CD14-positive monocyte (primary cell): ENCODE measurements at regions not wholly inside any gene's neighbourhood (a gene's known extent, or its start where the extent isn't known, plus 50 kb on each side); places are given as distances from the start of the nearest gene placed in this dataset.

ENCODE experiments used
- DNase-seq, 3 donors: peaks; one replicate each; pipeline ENCODE4 v3.0.0-alpha.2; 2011 to 2022
- H2AFZ ChIP-seq: 2 replicates; pipeline ENCODE4 v1.6.0; 2012; ENCODE audit warnings: mild to moderate bottlenecking, low read depth, low read length, inconsistent platforms; ENCODE audit not compliant: insufficient read depth, poor library complexity, severe bottlenecking
- H3K27ac ChIP-seq, 2 donors: 1 replicate in 1 of 2; 2 replicates in 1 of 2; pipeline ENCODE4 v1.5.1; 2012 to 2013; ENCODE audit warnings: low read length in 2 of 2, control low read depth in 1 of 2, inconsistent platforms in 1 of 2, low read depth in 1 of 2, mild to moderate bottlenecking in 1 of 2
- H3K27me3 ChIP-seq, 2 donors: one replicate each; pipeline versions ENCODE4 v1.6.0 to v1.6.1; 2011 to 2013; ENCODE audit warnings: low read length in 2 of 2; ENCODE audit not compliant: control insufficient read depth in 2 of 2, insufficient read depth in 2 of 2
- H3K36me3 ChIP-seq, 2 donors: replicated peaks in 1 of 2; 1 replicate in 1 of 2; 2 replicates in 1 of 2; pipeline versions ENCODE4 v1.5.1 to v1.6.1; 2012 to 2013; ENCODE audit warnings: low read length in 2 of 2, control low read depth in 1 of 2, inconsistent platforms in 1 of 2, mild to moderate bottlenecking in 1 of 2; ENCODE audit not compliant: insufficient read depth in 2 of 2, control insufficient read depth in 1 of 2
- H3K4me1 ChIP-seq, 2 donors: 1 replicate in 1 of 2; 2 replicates in 1 of 2; pipeline versions ENCODE4 v1.5.1 to v1.6.1; 2012 to 2013; ENCODE audit warnings: low read length in 2 of 2, control low read depth in 1 of 2, inconsistent platforms in 1 of 2, mild to moderate bottlenecking in 1 of 2, moderate library complexity in 1 of 2; ENCODE audit not compliant: insufficient read depth in 2 of 2, control insufficient read depth in 1 of 2
- H3K4me2 ChIP-seq: replicated peaks from 2 replicates; pipeline ENCODE3; 2012; ENCODE audit warnings: low read length, moderate library complexity, mild to moderate bottlenecking; ENCODE audit not compliant: poor library complexity, severe bottlenecking; ENCODE audit errors: extremely low read depth
- H3K4me3 ChIP-seq, 3 experiments: fragments of 200-600 bp in 1 of 3; sonication (generic) in 1 of 3; replicated peaks in 1 of 3; 1 replicate in 2 of 3; 2 replicates in 1 of 3; pipeline ENCODE4 v1.5.1; 2011 to 2013; ENCODE audit warnings: low read length in 3 of 3, mild to moderate bottlenecking in 3 of 3, control low read depth in 2 of 3, low read depth in 2 of 3, inconsistent platforms in 1 of 3, moderate library complexity in 1 of 3
- H3K79me2 ChIP-seq: 2 replicates; pipeline ENCODE4 v1.6.0; 2012; ENCODE audit warnings: mild to moderate bottlenecking, control low read depth, inconsistent platforms, low read length, moderate library complexity; ENCODE audit not compliant: insufficient read depth
- H3K9ac ChIP-seq: 2 replicates; pipeline ENCODE4 v1.6.0; 2017; ENCODE audit warnings: low read length, mild to moderate bottlenecking; ENCODE audit not compliant: insufficient read depth, poor library complexity, severe bottlenecking
- H3K9me3 ChIP-seq, 2 donors: replicated peaks in 1 of 2; 1 replicate in 1 of 2; 2 replicates in 1 of 2; pipeline versions ENCODE4 v1.5.1 to v1.6.1; 2012 to 2013; ENCODE audit warnings: low read length in 2 of 2, control low read depth in 1 of 2; ENCODE audit not compliant: control insufficient read depth in 1 of 2, insufficient read depth in 1 of 2
- H4K20me1 ChIP-seq: 2 replicates; pipeline ENCODE4 v1.6.0; 2012; ENCODE audit warnings: mild to moderate bottlenecking, low read length, control low read depth, moderate library complexity; ENCODE audit not compliant: insufficient read depth
- H3K27ac Mint-ChIP-seq, 7 donors: one replicate each; pipeline ENCODE4 v1.8.0; 2020; ENCODE audit warnings: mild to moderate bottlenecking in 7 of 7, mixed read lengths in 7 of 7, moderate library complexity in 6 of 7, inconsistent platforms in 2 of 7
- H3K27me3 Mint-ChIP-seq, 3 donors: one replicate each; pipeline ENCODE4 v1.8.0; 2021 to 2022; ENCODE audit warnings: low read depth in 3 of 3, mild to moderate bottlenecking in 3 of 3, mixed read lengths in 3 of 3, moderate library complexity in 3 of 3, inconsistent platforms in 1 of 3
- H3K36me3 Mint-ChIP-seq, 2 donors: one replicate each; pipeline ENCODE4 v1.8.0; 2020; ENCODE audit warnings: mixed read lengths in 2 of 2, inconsistent platforms in 1 of 2, mild to moderate bottlenecking in 1 of 2
- H3K4me1 Mint-ChIP-seq: one replicate; pipeline ENCODE4 v1.8.0; 2020; ENCODE audit warnings: mild to moderate bottlenecking, mixed read lengths
- H3K4me3 Mint-ChIP-seq, 2 donors: one replicate each; pipeline ENCODE4 v1.8.0; 2020; ENCODE audit warnings: mild to moderate bottlenecking in 2 of 2, mixed read lengths in 2 of 2, moderate library complexity in 1 of 2
- H3K9me3 Mint-ChIP-seq, 7 donors: one replicate each; pipeline ENCODE4 v1.8.0; 2020 to 2022; ENCODE audit warnings: mixed read lengths in 7 of 7, mild to moderate bottlenecking in 6 of 7, moderate library complexity in 6 of 7, inconsistent platforms in 2 of 7
- WGBS: methylation state at CpG from one replicate; pipeline ENCODE4 v1.1.5; 2013; ENCODE audit warnings: missing lambda C conversion rate; ENCODE audit not compliant: insufficient coverage; 5-methylcytosine and 5-hydroxymethylcytosine counted together
- intact Hi-C, 2 donors: fragments of 100-400 bp; cut with micrococcal nuclease; formaldehyde crosslinking; loops; one replicate each; pipeline versions ENCODE4 v1.15.0 to v1.15.1; 2023
- TF ChIP-seq, protein P1 (sequence below): fragments of 200-600 bp; IDR thresholded peaks from one replicate; pipeline ENCODE4 v1.8.0; 2022; ENCODE audit warnings: antibody characterized with exemption, mild to moderate bottlenecking

DNA sequence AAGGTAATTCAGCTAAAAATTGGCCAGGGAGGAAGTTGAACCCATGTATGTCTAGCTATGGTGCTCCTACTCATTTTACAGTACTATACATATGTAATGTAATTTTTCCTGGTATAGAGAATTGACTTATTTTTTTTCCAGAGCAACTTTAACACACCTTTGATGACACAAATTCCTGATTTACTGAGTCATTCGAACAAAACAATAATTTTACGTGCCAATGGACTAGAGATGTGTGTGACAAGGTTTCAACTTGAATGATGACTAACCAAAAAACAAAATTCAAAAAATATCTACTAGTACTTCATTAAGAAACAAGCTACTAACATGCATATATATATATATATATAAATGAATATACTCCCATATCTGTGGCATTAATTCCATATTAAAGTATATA lies 180.5 kb downstream of the KITLG start:
- no peak overlapping the region for H2AFZ ChIP-seq
- peaks cover 0 to 8% (median 0%) of the 10 kb centered on the region in 7 donors for H3K9me3 Mint-ChIP-seq
- no peaks in the 10 kb centered on the region for H3K9me3 ChIP-seq
- H3K4me2 ChIP-seq: no peak overlapping the region
- intact Hi-C loops: no loop called here
- H4K20me1 ChIP-seq: no peaks in the 10 kb centered on the region
- TF ChIP-seq, protein P1, sequence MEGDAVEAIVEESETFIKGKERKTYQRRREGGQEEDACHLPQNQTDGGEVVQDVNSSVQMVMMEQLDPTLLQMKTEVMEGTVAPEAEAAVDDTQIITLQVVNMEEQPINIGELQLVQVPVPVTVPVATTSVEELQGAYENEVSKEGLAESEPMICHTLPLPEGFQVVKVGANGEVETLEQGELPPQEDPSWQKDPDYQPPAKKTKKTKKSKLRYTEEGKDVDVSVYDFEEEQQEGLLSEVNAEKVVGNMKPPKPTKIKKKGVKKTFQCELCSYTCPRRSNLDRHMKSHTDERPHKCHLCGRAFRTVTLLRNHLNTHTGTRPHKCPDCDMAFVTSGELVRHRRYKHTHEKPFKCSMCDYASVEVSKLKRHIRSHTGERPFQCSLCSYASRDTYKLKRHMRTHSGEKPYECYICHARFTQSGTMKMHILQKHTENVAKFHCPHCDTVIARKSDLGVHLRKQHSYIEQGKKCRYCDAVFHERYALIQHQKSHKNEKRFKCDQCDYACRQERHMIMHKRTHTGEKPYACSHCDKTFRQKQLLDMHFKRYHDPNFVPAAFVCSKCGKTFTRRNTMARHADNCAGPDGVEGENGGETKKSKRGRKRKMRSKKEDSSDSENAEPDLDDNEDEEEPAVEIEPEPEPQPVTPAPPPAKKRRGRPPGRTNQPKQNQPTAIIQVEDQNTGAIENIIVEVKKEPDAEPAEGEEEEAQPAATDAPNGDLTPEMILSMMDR: no peak
- no peak overlapping the region for H3K27ac ChIP-seq
- no CpG with 5 or more reads among the region's 2 CpGs for WGBS
- H3K36me3 Mint-ChIP-seq: no peaks in the 10 kb centered on the region
- H3K4me3 ChIP-seq: no peak overlapping the region
- H3K27ac Mint-ChIP-seq: no peak overlapping the region
- no peaks in the 10 kb centered on the region for H3K27me3 ChIP-seq
- peaks cover 0 to 2% (median 0%) of the 10 kb centered on the region in 3 donors for H3K27me3 Mint-ChIP-seq
- no peaks in the 10 kb centered on the region for H3K36me3 ChIP-seq
- H3K79me2 ChIP-seq: no peaks in the 10 kb centered on the region
- DNase-seq: no peak
- H3K4me1 Mint-ChIP-seq: peaks cover 6% of the 10 kb centered on the region
- H3K4me1 ChIP-seq: no peaks in the 10 kb centered on the region
- no peak overlapping the region for H3K9ac ChIP-seq
- no peak overlapping the region for H3K4me3 Mint-ChIP-seq

DNA sequence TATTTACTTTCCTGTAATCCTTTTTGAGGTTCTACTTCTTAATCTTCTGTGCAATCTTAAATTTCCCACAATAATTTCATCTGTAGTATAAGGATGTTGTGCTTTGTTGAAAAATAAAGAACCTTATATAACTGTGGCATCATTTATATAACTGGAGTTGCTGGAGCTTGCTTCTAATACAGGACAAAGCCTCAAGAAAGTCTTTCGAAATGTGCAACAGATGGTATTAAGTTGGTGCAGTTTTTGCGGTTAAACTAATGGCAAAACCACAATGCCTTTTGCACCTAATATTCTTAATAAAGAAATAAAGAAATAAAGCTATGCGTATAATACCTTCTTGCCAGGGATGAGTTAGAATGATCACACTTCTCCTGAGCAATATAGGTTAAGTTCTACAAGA lies 180.0 kb downstream of the KITLG start:
- Mint-ChIP-seq H3K27ac (no peak overlapping the region), H3K4me3 (no peak overlapping the region), H3K27me3 (peaks cover 0 to 2% (median 0%) of the 10 kb centered on the region in 3 donors), H3K4me1 (peaks cover 6% of the 10 kb centered on the region), H3K36me3 (no peaks in the 10 kb centered on the region), H3K9me3 (peaks cover 0 to 8% (median 0%) of the 10 kb centered on the region in 7 donors)
- Histone ChIP-seq H3K27ac (no peak overlapping the region), H3K79me2 (no peaks in the 10 kb centered on the region), H3K4me2 (no peak overlapping the region), H3K9me3 (no peaks in the 10 kb centered on the region), H3K4me3 (no peak overlapping the region), H2AFZ (peak overlapping the region; percentile 11), H3K27me3 (no peaks in the 10 kb centered on the region), H3K9ac (no peak overlapping the region), H3K36me3 (no peaks in the 10 kb centered on the region), H4K20me1 (no peaks in the 10 kb centered on the region), H3K4me1 (no peaks in the 10 kb centered on the region)
- TF ChIP-seq, protein P1: no peak
- no peak for DNase-seq
- no CpG with 5 or more reads among the region's 3 CpGs for WGBS
- intact Hi-C loops: no loop called here
